Kidney glomerular epithelial cell (primary cell): ENCODE measurements at regions not wholly inside any gene's neighbourhood (a gene's known extent, or its start where the extent isn't known, plus 50 kb on each side); places are given as distances from the start of the nearest gene placed in this dataset.
"Not testable (repeated sequence)": the region's sequence is repeated elsewhere in the genome, so short reads cannot be mapped to it uniquely, and the experiment has no call there.

Experiments used
- DNase-seq: peaks from one replicate; lab custom pipeline; 2025; lab: John Stamatoyannopoulos, UW

GRCh38 chr12:65678172-65678571 is 146.1 kb upstream of the HMGA2 start:
- DNase-seq: not testable (repeated sequence)

GRCh38 chr12:65681226-65681625 is 143.1 kb upstream of the HMGA2 start:
- no peak for DNase-seq

GRCh38 chr12:65682112-65682511 is 142.2 kb upstream of the HMGA2 start:
- no peak for DNase-seq

GRCh38 chr12:65684906-65685305 is 139.4 kb upstream of the HMGA2 start:
- DNase-seq: no peak

GRCh38 chr12:65685514-65685913 is 138.8 kb upstream of the HMGA2 start:
- no peak for DNase-seq

- DNase-seq: no peak
Observed at GRCh38 chr12:65689508-65689907, 134.8 kb upstream of the HMGA2 start.

- DNase-seq: no peak
Observed at GRCh38 chr12:65690477-65690876, 133.8 kb upstream of the HMGA2 start.

- no peak for DNase-seq
Observed at GRCh38 chr12:65694130-65694529, 130.2 kb upstream of the HMGA2 start.

- DNase-seq: peak; percentile 97
Observed at GRCh38 chr12:65695113-65695865, 129.0 kb upstream of the HMGA2 start.

- DNase-seq: peak; percentile 10
Observed at GRCh38 chr12:65696227-65696626, 128.1 kb upstream of the HMGA2 start.

GRCh38 chr12:65699251-65699650 is 125.0 kb upstream of the HMGA2 start:
- peak; percentile 31 for DNase-seq

- DNase-seq: no peak
Observed at GRCh38 chr12:65703176-65703575, 121.1 kb upstream of the HMGA2 start.

GRCh38 chr12:65705380-65705876 is 118.9 kb upstream of the HMGA2 start:
- DNase-seq: no peak

GRCh38 chr12:65707051-65707450 is 117.2 kb upstream of the HMGA2 start:
- DNase-seq: no peak

GRCh38 chr12:65712260-65713004 is 111.9 kb upstream of the HMGA2 start:
- no peak for DNase-seq

GRCh38 chr12:65715961-65716360 is 108.3 kb upstream of the HMGA2 start:
- DNase-seq: no peak

GRCh38 chr12:65720136-65721130 is 103.8 kb upstream of the HMGA2 start:
- peak; percentile 66 for DNase-seq

GRCh38 chr12:65721541-65722190 is 102.6 kb upstream of the HMGA2 start:
- DNase-seq: no peak

- no peak for DNase-seq
Observed at GRCh38 chr12:65725376-65725775, 98.9 kb upstream of the HMGA2 start.

- no peak for DNase-seq
Observed at GRCh38 chr12:65728455-65728847, 95.8 kb upstream of the HMGA2 start.
